Natural killer cell (primary cell): ENCODE measurements at regions not wholly inside any gene's neighbourhood (a gene's known extent, or its start where the extent isn't known, plus 50 kb on each side); places are given as distances from the start of the nearest gene placed in this dataset.

Source experiments
- ATAC-seq, 3 donors: fragments of 150-1000 bp in 2 of 3; fragments of 200-7000 bp in 1 of 3; cut with Tn5 transposase; 1 replicate in 1 of 3; 2 replicates in 2 of 3; pipeline ENCODE4 v1.10.0; 2021; ENCODE audit warnings: mild to moderate bottlenecking in 2 of 3, moderate library complexity in 2 of 3
- DNase-seq, 2 donors: peaks; one replicate each; pipeline versions ENCODE4 v3.0.0 to v3.0.0-alpha.2; 2013 to 2021; ENCODE audit warnings: mixed read lengths in 1 of 2
- H3K27ac ChIP-seq: one replicate; pipeline ENCODE4 v1.5.1; 2013; ENCODE audit warnings: mild to moderate bottlenecking, low read length
- H3K27me3 ChIP-seq: one replicate; pipeline ENCODE4 v1.6.1; 2013; ENCODE audit warnings: low read length; ENCODE audit not compliant: control insufficient read depth, insufficient read depth
- H3K36me3 ChIP-seq: one replicate; pipeline ENCODE4 v1.6.1; 2013; ENCODE audit warnings: low read length; ENCODE audit not compliant: control insufficient read depth, insufficient read depth
- H3K4me1 ChIP-seq: one replicate; pipeline ENCODE4 v1.6.1; 2013; ENCODE audit warnings: low read length; ENCODE audit not compliant: control insufficient read depth, insufficient read depth
- H3K4me3 ChIP-seq: one replicate; pipeline ENCODE4 v1.5.1; 2013; ENCODE audit warnings: low read length
- H3K9me3 ChIP-seq: one replicate; pipeline ENCODE4 v1.6.1; 2013; ENCODE audit warnings: low read length; ENCODE audit not compliant: control insufficient read depth, insufficient read depth
- H3K27ac Mint-ChIP-seq, 2 donors: one replicate each; pipeline ENCODE4 v1.8.0; 2022; ENCODE audit warnings: mild to moderate bottlenecking in 2 of 2, mixed read lengths in 2 of 2, moderate library complexity in 1 of 2
- H3K27me3 Mint-ChIP-seq, 2 donors: one replicate each; pipeline ENCODE4 v1.8.0; 2022; ENCODE audit warnings: low read depth in 2 of 2, mixed read lengths in 2 of 2
- H3K36me3 Mint-ChIP-seq: one replicate; pipeline ENCODE4 v1.8.0; 2022; ENCODE audit warnings: mixed read lengths
- H3K4me1 Mint-ChIP-seq, 2 donors: one replicate each; pipeline ENCODE4 v1.8.0; 2022; ENCODE audit warnings: mixed read lengths in 2 of 2
- H3K4me3 Mint-ChIP-seq: one replicate; pipeline ENCODE4 v1.8.0; 2022; ENCODE audit warnings: mild to moderate bottlenecking, moderate library complexity, mixed read lengths
- H3K9me3 Mint-ChIP-seq, 2 donors: one replicate each; pipeline ENCODE4 v1.8.0; 2022; ENCODE audit warnings: mixed read lengths in 2 of 2
- CTCF ChIP-seq: fragments of 200-600 bp; IDR thresholded peaks from one replicate; pipeline ENCODE4 v1.8.0; 2022; ENCODE audit warnings: antibody characterized with exemption
- WGBS: methylation state at CpG from one replicate; pipeline ENCODE4 v1.1.7; 2013; ENCODE audit warnings: missing lambda C conversion rate; ENCODE audit not compliant: insufficient coverage; 5-methylcytosine and 5-hydroxymethylcytosine counted together
- intact Hi-C: fragments of 100-400 bp; cut with micrococcal nuclease; formaldehyde crosslinking; loops from one replicate; pipeline ENCODE4 v1.14.2; 2022

GRCh38 chr16:49026566-49027181 lies 255.0 kb downstream of the CBLN1 start:
- TF ChIP-seq CTCF = no peak
- Mint-ChIP-seq H3K27me3 (no peaks in the 10 kb centered on the region), H3K4me3 (no peak overlapping the region), H3K9me3 (peaks cover 5 to 7% of the 10 kb centered on the region in 2 donors), H3K36me3 (no peaks in the 10 kb centered on the region), H3K27ac (no peak overlapping the region), H3K4me1 (no peaks in the 10 kb centered on the region)
- WGBS = 78% methylated on average over 5 of the region's 6 CpGs
- Histone ChIP-seq H3K36me3 (no peaks in the 10 kb centered on the region), H3K27me3 (no peaks in the 10 kb centered on the region), H3K9me3 (no peaks in the 10 kb centered on the region), H3K4me1 (no peaks in the 10 kb centered on the region), H3K4me3 (no peak overlapping the region), H3K27ac (no peak overlapping the region)
- DNase-seq (no peak), ATAC-seq (no peak)
- intact Hi-C loops = no loop called here

DNA sequence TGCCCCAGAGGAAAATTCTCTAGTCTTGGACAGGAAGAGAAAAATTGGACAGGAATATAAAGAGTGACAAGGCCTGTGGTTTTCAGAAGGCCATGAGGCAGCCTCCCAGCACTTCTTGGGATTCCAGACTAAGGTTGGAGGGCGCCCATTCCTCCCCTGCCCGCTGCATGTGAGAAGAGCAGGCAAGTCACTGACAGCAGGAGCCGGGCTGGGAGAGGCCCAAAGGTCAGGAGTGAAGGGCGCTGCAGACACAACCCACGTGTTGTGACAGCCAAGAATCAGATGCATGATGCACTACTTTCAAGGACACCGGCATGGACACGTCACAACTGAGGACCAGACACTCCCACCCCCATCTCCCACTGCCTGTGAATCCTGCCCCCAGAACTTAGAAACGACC lies 256.7 kb downstream of the CBLN1 start:
- Mint-ChIP-seq H3K27ac (no peak overlapping the region), H3K4me3 (no peak overlapping the region), H3K27me3 (no peaks in the 10 kb centered on the region), H3K9me3 (peaks cover 3 to 4% of the 10 kb centered on the region in 2 donors), H3K4me1 (no peaks in the 10 kb centered on the region), H3K36me3 (no peaks in the 10 kb centered on the region)
- no peak overlapping the region for H3K4me3 ChIP-seq
- no peak for TF ChIP-seq CTCF
- H3K4me1 ChIP-seq = no peaks in the 10 kb centered on the region
- intact Hi-C loops = no loop called here
- no peak overlapping the region for H3K27ac ChIP-seq
- 86% methylated on average over 8 of the region's 8 CpGs for WGBS
- ATAC-seq (no peak), DNase-seq (no peak)
- no peaks in the 10 kb centered on the region for H3K36me3 ChIP-seq
- H3K9me3 ChIP-seq = no peaks in the 10 kb centered on the region
- H3K27me3 ChIP-seq = no peaks in the 10 kb centered on the region

DNA sequence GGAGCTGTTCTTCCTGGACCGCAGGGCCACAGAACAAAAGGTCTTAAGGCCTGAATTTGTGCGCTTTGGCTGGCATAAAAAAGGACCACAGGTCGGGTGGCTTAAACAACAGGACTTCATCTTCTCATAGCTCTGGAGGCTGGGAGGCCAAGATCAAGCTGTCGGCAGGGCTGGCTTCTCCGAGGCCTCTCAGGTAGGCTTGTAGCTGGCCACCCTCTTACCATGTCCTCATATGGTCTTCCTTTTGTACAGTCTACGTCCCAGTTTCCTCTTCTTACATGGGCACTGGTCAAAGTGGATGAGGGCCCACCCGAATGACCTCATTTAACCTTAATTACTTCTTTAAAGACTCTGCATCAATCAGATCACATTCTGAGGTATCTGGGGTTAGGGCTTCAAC lies 257.6 kb downstream of the CBLN1 start:
- H3K27me3 Mint-ChIP-seq = no peaks in the 10 kb centered on the region
- H3K27me3 ChIP-seq = no peaks in the 10 kb centered on the region
- WGBS = 78% methylated on average over 6 of the region's 7 CpGs

More for the DNA sequence above, 257.6 kb downstream of the CBLN1 start:
- no peak overlapping the region for H3K27ac ChIP-seq
- ATAC-seq = no peak
- Mint-ChIP-seq H3K9me3 (peaks cover 3 to 4% of the 10 kb centered on the region in 2 donors), H3K36me3 (no peaks in the 10 kb centered on the region), H3K4me1 (no peaks in the 10 kb centered on the region), H3K4me3 (no peak overlapping the region), H3K27ac (no peak overlapping the region)
- H3K4me3 ChIP-seq = no peak overlapping the region
- intact Hi-C loops = no loop called here
- DNase-seq = no peak
- H3K9me3 ChIP-seq = no peaks in the 10 kb centered on the region
- no peaks in the 10 kb centered on the region for H3K36me3 ChIP-seq
- H3K4me1 ChIP-seq = no peaks in the 10 kb centered on the region
- no peak for TF ChIP-seq CTCF
